OCI-LY3 (cell line): ENCODE measurements at regions not wholly inside any gene's neighbourhood (a gene's known extent, or its start where the extent isn't known, plus 50 kb on each side); places are given as distances from the start of the nearest gene placed in this dataset.
A peak's percentile ranks its signal among the peaks of the same experiment; 100 is the strongest.

ENCODE experiments used
- H2AFZ ChIP-seq: fragments of 200-600, 300-600 bp; shearing (Covaris generic); 2 replicates; pipeline ENCODE4 v1.6.0; 2014; ENCODE audit warnings: antibody characterized with exemption, low read depth, low read length
- H3K27ac ChIP-seq: fragments of 200-600, 300-600 bp; sonication (generic); 2 replicates; pipeline ENCODE4 v1.5.1; 2014; ENCODE audit warnings: mild to moderate bottlenecking, low read length, moderate library complexity, mixed read lengths
- H3K27me3 ChIP-seq: fragments of 200-600, 300-600 bp; sonication (generic); 2 replicates; pipeline ENCODE4 v1.6.1; 2014; ENCODE audit warnings: low read depth, low read length, mixed read lengths
- H3K36me3 ChIP-seq: fragments of 200-600, 300-600 bp; sonication (generic); replicated peaks from 2 replicates; pipeline ENCODE3; 2014; ENCODE audit warnings: low read depth, low read length, mixed read lengths
- H3K4me1 ChIP-seq: fragments of 300-600, 200-600 bp; sonication (generic); 2 replicates; pipeline ENCODE4 v1.6.1; 2014; ENCODE audit warnings: low read length, mixed read lengths
- H3K4me2 ChIP-seq: fragments of 200-600, 300-600 bp; sonication (generic); 2 replicates; pipeline ENCODE4 v1.6.1; 2014; ENCODE audit warnings: low read length, mixed read lengths
- H3K4me3 ChIP-seq: fragments of 300-600, 200-600 bp; sonication (generic); 2 replicates; pipeline ENCODE4 v1.5.1; 2014; ENCODE audit warnings: antibody characterized with exemption, mild to moderate bottlenecking, low read length, moderate library complexity
- H3K79me2 ChIP-seq: fragments of 300-600, 200-600 bp; shearing (Covaris generic); 2 replicates; pipeline ENCODE4 v1.6.1; 2014; ENCODE audit warnings: mild to moderate bottlenecking, low read length, mixed read lengths
- H3K9ac ChIP-seq: fragments of 300-600, 200-600 bp; shearing (Covaris generic); 2 replicates; pipeline ENCODE4 v1.6.0; 2014; ENCODE audit warnings: mild to moderate bottlenecking, low read length, moderate library complexity
- H3K9me3 ChIP-seq: fragments of 200-600, 300-600 bp; shearing (Covaris generic); 2 replicates; pipeline ENCODE4 v1.6.1; 2014; ENCODE audit warnings: low read length, mixed read lengths; ENCODE audit not compliant: insufficient read depth
- H4K20me1 ChIP-seq: fragments of 200-600, 300-600 bp; sonication (generic); 2 replicates; pipeline ENCODE4 v1.6.1; 2016; ENCODE audit warnings: low read length, mixed read lengths; ENCODE audit not compliant: insufficient read depth
- CTCF ChIP-seq: fragments of 200-600, 300-600 bp; sonication (generic); IDR thresholded peaks from 2 replicates; pipeline ENCODE4 v1.5.1; 2014; ENCODE audit warnings: antibody characterized with exemption, low read length, low read depth
- EZH2phosphoT487 ChIP-seq: fragments of 200-600 bp; shearing (Covaris generic); IDR thresholded peaks from 2 replicates; pipeline ENCODE4 v1.6.1; 2018; ENCODE audit warnings: antibody characterized with exemption, mixed run types, low read depth

DNA sequence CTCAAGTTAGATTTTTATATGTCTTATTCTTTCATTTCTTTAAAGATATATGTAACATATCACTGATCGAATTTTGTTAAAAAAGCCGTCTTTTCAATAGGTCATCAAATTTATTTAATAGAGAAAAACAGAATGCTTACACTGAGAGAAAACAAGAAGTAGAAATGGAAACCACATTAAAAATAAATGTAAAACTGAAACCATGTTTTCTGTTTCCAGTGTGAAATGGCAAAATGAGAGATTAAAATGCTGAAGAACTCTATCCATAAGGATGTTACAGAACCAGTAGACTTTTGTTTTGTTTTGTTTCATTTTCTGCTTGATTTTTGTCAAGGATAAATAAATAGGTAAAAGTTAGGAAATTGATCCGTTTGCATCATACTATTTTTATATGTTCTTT, 210.1 kb downstream of the PRDM9 start:
- peak overlapping the region; percentile 40 for H3K4me2 ChIP-seq
- no peaks in the 10 kb centered on the region for H4K20me1 ChIP-seq
- no peak for TF ChIP-seq EZH2phosphoT487
- no peak for TF ChIP-seq CTCF
- H3K79me2 ChIP-seq, result no peaks in the 10 kb centered on the region
- no peak overlapping the region for H3K9ac ChIP-seq
- no peak overlapping the region for H3K27ac ChIP-seq
- H3K36me3 ChIP-seq, result no peaks in the 10 kb centered on the region
- no peaks in the 10 kb centered on the region for H3K27me3 ChIP-seq
- H2AFZ ChIP-seq, result no peak overlapping the region
- peaks cover 30% of the 10 kb centered on the region for H3K4me1 ChIP-seq
- H3K9me3 ChIP-seq, result no peaks in the 10 kb centered on the region
- H3K4me3 ChIP-seq, result peak overlapping the region; percentile 15; the same call in 1 of the 2 replicates

- no peaks in the 10 kb centered on the region for H3K79me2 ChIP-seq
- no peaks in the 10 kb centered on the region for H4K20me1 ChIP-seq
- no peaks in the 10 kb centered on the region for H3K27me3 ChIP-seq
These were observed 211.2 kb downstream of the PRDM9 start for GRCh38 chr5:23718564-23718963.

DNA sequence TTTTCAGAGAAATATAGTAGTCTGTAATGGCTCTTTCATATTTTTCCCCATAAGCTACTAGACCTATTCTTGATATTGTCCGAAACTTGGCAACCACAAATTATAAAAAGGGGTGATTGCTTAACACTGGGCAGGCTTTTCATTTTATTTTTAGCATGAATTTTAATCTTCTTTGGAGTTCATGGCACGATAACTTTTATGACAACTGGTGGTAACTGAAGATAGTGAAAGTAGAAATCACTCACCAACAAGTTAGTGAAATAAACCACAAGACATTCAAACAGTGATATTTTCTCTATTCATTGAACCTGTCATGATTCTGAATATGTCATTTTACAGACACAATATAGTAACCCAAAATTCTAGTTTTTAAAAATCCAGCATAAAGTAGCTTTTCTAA, 213.9 kb downstream of the PRDM9 start:
- Histone ChIP-seq H3K79me2 (no peaks in the 10 kb centered on the region), H3K36me3 (no peaks in the 10 kb centered on the region), H4K20me1 (no peaks in the 10 kb centered on the region), H2AFZ (no peak overlapping the region; the same call in 1 of the 2 replicates), H3K4me2 (peak overlapping the region; percentile 59), H3K9me3 (no peaks in the 10 kb centered on the region), H3K4me3 (peak overlapping the region; percentile 67), H3K27ac (peak overlapping the region; percentile 31), H3K9ac (peak overlapping the region; percentile 12), H3K27me3 (no peaks in the 10 kb centered on the region), H3K4me1 (peaks cover 30% of the 10 kb centered on the region)
- TF ChIP-seq EZH2phosphoT487 (no peak), CTCF (no peak)

More at GRCh38 chr5:23718564-23718963, 211.2 kb downstream of the PRDM9 start:
- Histone ChIP-seq H3K9me3 (no peaks in the 10 kb centered on the region), H2AFZ (no peak overlapping the region), H3K4me3 (no peak overlapping the region), H3K36me3 (no peaks in the 10 kb centered on the region), H3K4me2 (no peak overlapping the region), H3K27ac (no peak overlapping the region), H3K4me1 (peaks cover 30% of the 10 kb centered on the region), H3K9ac (no peak overlapping the region)
- no peak for TF ChIP-seq EZH2phosphoT487
- TF ChIP-seq CTCF, result no peak

- H2AFZ ChIP-seq, result no peak overlapping the region
- no peak overlapping the region for H3K27ac ChIP-seq
- no peaks in the 10 kb centered on the region for H3K36me3 ChIP-seq
- no peaks in the 10 kb centered on the region for H3K9me3 ChIP-seq
- H3K79me2 ChIP-seq, result no peaks in the 10 kb centered on the region
- H4K20me1 ChIP-seq, result no peaks in the 10 kb centered on the region
- no peak overlapping the region for H3K4me2 ChIP-seq
- no peaks in the 10 kb centered on the region for H3K27me3 ChIP-seq
- H3K4me3 ChIP-seq, result no peak overlapping the region
- H3K4me1 ChIP-seq, result no peaks in the 10 kb centered on the region
- TF ChIP-seq EZH2phosphoT487, result no peak
- TF ChIP-seq CTCF, result no peak
- H3K9ac ChIP-seq, result no peak overlapping the region
These were observed 219.9 kb downstream of the PRDM9 start for GRCh38 chr5:23727271-23727670.
